Chondrocyte (in vitro differentiated cells): ENCODE measurements at regions not wholly inside any gene's neighbourhood (a gene's known extent, or its start where the extent isn't known, plus 50 kb on each side); places are given as distances from the start of the nearest gene placed in this dataset.

Source experiments
- DNase-seq: peaks from one replicate; pipeline ENCODE4 v3.0.0; 2021; ENCODE audit warnings: mixed read lengths, low spot score
- H3K27ac Mint-ChIP-seq: one replicate; pipeline ENCODE4 v1.8.0; 2021; ENCODE audit warnings: mild to moderate bottlenecking, moderate library complexity, mixed read lengths; ENCODE audit not compliant: unreplicated experiment
- H3K27me3 Mint-ChIP-seq: 2 replicates; pipeline ENCODE4 v1.8.0; 2021; ENCODE audit warnings: low read depth, mixed read lengths
- H3K36me3 Mint-ChIP-seq: 2 replicates; pipeline ENCODE4 v1.8.0; 2021; ENCODE audit warnings: low read depth, mixed read lengths
- H3K4me1 Mint-ChIP-seq: 2 replicates; pipeline ENCODE4 v1.8.0; 2021; ENCODE audit warnings: low read depth, mild to moderate bottlenecking, mixed read lengths
- H3K4me3 Mint-ChIP-seq: one replicate; pipeline ENCODE4 v1.8.0; 2021; ENCODE audit warnings: mild to moderate bottlenecking, moderate library complexity, mixed read lengths; ENCODE audit not compliant: unreplicated experiment
- H3K9me3 Mint-ChIP-seq: 2 replicates; pipeline ENCODE4 v1.8.0; 2021; ENCODE audit warnings: low read depth, mixed read lengths
- CTCF ChIP-seq: fragments of 200-600 bp; sonication (generic); IDR thresholded peaks from 2 replicates; pipeline ENCODE4 v1.5.0; 2021; ENCODE audit warnings: antibody characterized with exemption, mild to moderate bottlenecking, moderate library complexity

DNA sequence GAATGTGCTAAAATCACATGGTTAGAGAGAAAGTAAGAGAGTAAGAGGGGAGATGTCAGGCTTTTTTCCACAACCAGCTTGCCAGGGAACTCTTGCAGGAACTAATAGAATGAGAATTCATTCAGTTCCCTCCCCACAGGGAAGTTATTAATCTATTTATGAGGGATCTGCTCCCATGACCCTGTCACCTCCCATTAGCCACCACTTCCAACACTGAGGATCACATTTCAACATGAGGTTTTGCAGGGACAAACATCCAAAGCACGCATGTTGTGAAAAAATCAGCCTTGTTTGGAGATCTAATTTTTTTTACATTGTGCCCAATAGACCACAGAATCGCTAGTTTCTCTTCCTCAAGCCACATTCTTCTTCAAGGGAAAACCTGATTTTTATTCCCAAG lies 904.0 kb downstream of the TBL1XR1 start:
- H3K27me3 Mint-ChIP-seq: no peaks in the 10 kb centered on the region

GRCh38 chr3:176286476-176287085 lies 910.7 kb downstream of the TBL1XR1 start:
- Mint-ChIP-seq H3K9me3 (no peaks in the 10 kb centered on the region), H3K4me1 (peaks cover 7% of the 10 kb centered on the region), H3K27me3 (no peaks in the 10 kb centered on the region), H3K27ac (no peak overlapping the region), H3K36me3 (no peaks in the 10 kb centered on the region), H3K4me3 (no peak overlapping the region)
- no peak for TF ChIP-seq CTCF
- DNase-seq: no peak

More for the DNA sequence above, 904.0 kb downstream of the TBL1XR1 start:
- DNase-seq: no peak
- H3K36me3 Mint-ChIP-seq: no peaks in the 10 kb centered on the region
- H3K4me3 Mint-ChIP-seq: no peak overlapping the region
- H3K9me3 Mint-ChIP-seq: peaks cover 10% of the 10 kb centered on the region
- H3K4me1 Mint-ChIP-seq: no peaks in the 10 kb centered on the region
- no peak overlapping the region for H3K27ac Mint-ChIP-seq
- TF ChIP-seq CTCF: no peak

DNA sequence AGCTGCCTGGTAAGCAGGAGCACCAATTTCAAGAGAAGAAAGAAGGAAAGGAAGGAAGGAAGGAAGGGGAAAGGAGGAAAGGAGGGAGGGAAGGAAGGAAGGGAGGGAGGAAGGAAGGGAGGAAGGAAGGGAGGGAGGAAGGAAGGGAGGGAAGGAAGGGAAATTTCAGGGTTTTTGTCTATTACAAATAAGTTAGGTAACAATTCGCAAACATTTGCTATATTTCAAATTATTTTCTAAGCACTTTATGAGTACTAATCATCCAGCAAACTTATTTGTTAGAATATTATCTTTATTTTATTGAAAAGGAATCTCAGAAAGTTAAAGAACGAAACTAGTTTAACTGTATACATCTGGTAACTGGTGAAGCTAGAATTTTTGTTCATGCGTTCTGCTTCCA lies 921.7 kb downstream of the TBL1XR1 start:
- Mint-ChIP-seq H3K9me3 (no peaks in the 10 kb centered on the region), H3K4me1 (no peaks in the 10 kb centered on the region)

GRCh38 chr3:176275113-176275512 lies 922.2 kb downstream of the TBL1XR1 start:
- Mint-ChIP-seq H3K4me3 (no peak overlapping the region), H3K27me3 (peaks cover 7% of the 10 kb centered on the region), H3K9me3 (no peaks in the 10 kb centered on the region), H3K4me1 (no peaks in the 10 kb centered on the region), H3K27ac (no peak overlapping the region), H3K36me3 (no peaks in the 10 kb centered on the region)
- TF ChIP-seq CTCF: no peak
- no peak for DNase-seq

More for the DNA sequence above, 921.7 kb downstream of the TBL1XR1 start:
- Mint-ChIP-seq H3K27me3 (peaks cover 7% of the 10 kb centered on the region), H3K4me3 (no peak overlapping the region), H3K36me3 (no peaks in the 10 kb centered on the region), H3K27ac (no peak overlapping the region)
- DNase-seq: no peak
- no peak for TF ChIP-seq CTCF

DNA sequence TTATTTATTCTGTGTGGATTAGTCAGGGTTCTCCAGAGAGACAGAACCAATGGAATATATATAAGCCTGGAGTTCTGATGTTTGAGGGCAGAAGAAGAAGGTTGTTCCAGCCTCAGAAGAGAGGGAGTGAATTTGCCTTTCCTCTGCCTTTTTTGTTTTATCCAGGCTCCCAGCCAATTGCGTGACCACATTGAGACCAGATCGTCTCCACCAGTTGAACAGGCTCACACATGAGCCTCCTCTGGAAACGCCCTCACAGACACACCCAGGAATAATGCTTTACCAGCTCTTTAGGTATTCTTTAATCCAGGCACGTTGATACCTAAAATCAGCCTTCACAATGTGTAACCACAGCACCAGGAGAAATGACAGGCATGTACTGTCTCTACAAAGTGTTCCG lies 923.1 kb downstream of the TBL1XR1 start:
- H3K4me3 Mint-ChIP-seq: no peak overlapping the region
- H3K27ac Mint-ChIP-seq: no peak overlapping the region
- H3K36me3 Mint-ChIP-seq: no peaks in the 10 kb centered on the region
- no peaks in the 10 kb centered on the region for H3K9me3 Mint-ChIP-seq
- peaks cover 7% of the 10 kb centered on the region for H3K27me3 Mint-ChIP-seq
- no peaks in the 10 kb centered on the region for H3K4me1 Mint-ChIP-seq
- DNase-seq: no peak
- TF ChIP-seq CTCF: no peak
